Keratinocyte (primary cell): ENCODE measurements at regions not wholly inside any gene's neighbourhood (a gene's known extent, or its start where the extent isn't known, plus 50 kb on each side); places are given as distances from the start of the nearest gene placed in this dataset.
A peak's percentile ranks its signal among the peaks of the same experiment; 100 is the strongest.

Experiments
- DNase-seq: peaks from one replicate; pipeline ENCODE4 v3.0.0-alpha.2; 2011; ENCODE audit warnings: low read depth, missing footprints, low spot score
- FAIRE-seq: peaks from 2 replicates; lab custom pipeline; 2011; peaks lifted over from hg19 to GRCh38; lab: Jason Lieb, UNC
- H2AFZ ChIP-seq: 2 replicates; pipeline ENCODE4 v1.6.0; 2012; ENCODE audit warnings: low read length, control low read depth, inconsistent platforms; ENCODE audit not compliant: control insufficient read depth
- H3K27ac ChIP-seq: 2 replicates; pipeline ENCODE4 v1.5.1; 2011; ENCODE audit warnings: low read length; ENCODE audit not compliant: control insufficient read depth, insufficient read depth
- H3K27me3 ChIP-seq: 3 replicates; pipeline ENCODE4 v1.6.0; 2011; ENCODE audit warnings: low read length; ENCODE audit not compliant: control insufficient read depth, insufficient read depth; ENCODE audit errors: extremely low read depth
- H3K36me3 ChIP-seq, 2 experiments: 2 replicates in 1 of 2; 3 replicates in 1 of 2; pipeline ENCODE4 v1.5.1; 2011; ENCODE audit warnings: low read length in 2 of 2, mild to moderate bottlenecking in 1 of 2; ENCODE audit not compliant: control insufficient read depth in 2 of 2, insufficient read depth in 2 of 2; ENCODE audit errors: extremely low read depth in 1 of 2
- H3K4me1 ChIP-seq: 3 replicates; pipeline ENCODE4 v1.5.1; 2011; ENCODE audit warnings: low read length; ENCODE audit not compliant: control insufficient read depth, insufficient read depth; ENCODE audit errors: extremely low read depth
- H3K4me2 ChIP-seq: 3 replicates; pipeline ENCODE4 v1.6.0; 2011; ENCODE audit warnings: low read depth, low read length; ENCODE audit not compliant: control insufficient read depth, insufficient read depth; ENCODE audit errors: extremely low read depth
- H3K4me3 ChIP-seq, 3 experiments: fragments of 200-600 bp in 1 of 3; sonication (generic) in 1 of 3; 2 replicates in 2 of 3; 3 replicates in 1 of 3; pipeline ENCODE4 v1.5.1; 2011 to 2016; ENCODE audit warnings: low read length in 3 of 3, mild to moderate bottlenecking in 3 of 3, control low read depth in 2 of 3, inconsistent platforms in 1 of 3, low read depth in 1 of 3, mixed read lengths in 1 of 3, mixed run types in 1 of 3, moderate library complexity in 1 of 3; ENCODE audit not compliant: control insufficient read depth in 2 of 3, insufficient read depth in 2 of 3; ENCODE audit errors: extremely low read depth in 1 of 3
- H3K79me2 ChIP-seq: 2 replicates; pipeline ENCODE4 v1.6.0; 2012; ENCODE audit warnings: low read length; ENCODE audit not compliant: control insufficient read depth, insufficient read depth
- H3K9ac ChIP-seq: 3 replicates; pipeline ENCODE4 v1.6.0; 2011; ENCODE audit warnings: low read length; ENCODE audit not compliant: control insufficient read depth, insufficient read depth; ENCODE audit errors: extremely low read depth
- H3K9me1 ChIP-seq: 3 replicates; pipeline ENCODE4 v1.6.0; 2011; ENCODE audit warnings: low read length; ENCODE audit not compliant: control insufficient read depth, insufficient read depth; ENCODE audit errors: extremely low read depth
- H3K9me3 ChIP-seq: 2 replicates; pipeline ENCODE4 v1.5.1; 2012; ENCODE audit warnings: low read depth, low read length; ENCODE audit not compliant: control insufficient read depth
- H4K20me1 ChIP-seq: 3 replicates; pipeline ENCODE4 v1.6.0; 2011; ENCODE audit warnings: low read length; ENCODE audit not compliant: control insufficient read depth, insufficient read depth; ENCODE audit errors: extremely low read depth
- EZH2 ChIP-seq: IDR thresholded peaks from one replicate; pipeline ENCODE4 v1.6.1; 2012; ENCODE audit warnings: inconsistent platforms, mild to moderate bottlenecking, low read length, moderate library complexity
- dilution Hi-C: fragments of 300-500 bp; cut with MboI; formaldehyde crosslinking; loops from one replicate; pipeline ENCODE4 v1.7.0; 2020; ENCODE audit warnings: low sequenced_read_pairs; ENCODE audit not compliant: extremely low pct_ligation_motif_present
- TF ChIP-seq, protein P1 (sequence below), 3 experiments: IDR thresholded peaks in 1 of 3; conservative IDR thresholded peaks in 1 of 3; optimal IDR thresholded peaks in 1 of 3; 2 replicates in 2 of 3; 3 replicates in 1 of 3; pipeline versions ENCODE3 to v1.5.1; 2011; ENCODE audit warnings: low read length in 3 of 3, mild to moderate bottlenecking in 3 of 3, moderate library complexity in 2 of 3, control low read depth in 1 of 3, inconsistent platforms in 1 of 3; ENCODE audit not compliant: insufficient read depth in 2 of 3; ENCODE audit errors: extremely low read depth in 1 of 3

DNA sequence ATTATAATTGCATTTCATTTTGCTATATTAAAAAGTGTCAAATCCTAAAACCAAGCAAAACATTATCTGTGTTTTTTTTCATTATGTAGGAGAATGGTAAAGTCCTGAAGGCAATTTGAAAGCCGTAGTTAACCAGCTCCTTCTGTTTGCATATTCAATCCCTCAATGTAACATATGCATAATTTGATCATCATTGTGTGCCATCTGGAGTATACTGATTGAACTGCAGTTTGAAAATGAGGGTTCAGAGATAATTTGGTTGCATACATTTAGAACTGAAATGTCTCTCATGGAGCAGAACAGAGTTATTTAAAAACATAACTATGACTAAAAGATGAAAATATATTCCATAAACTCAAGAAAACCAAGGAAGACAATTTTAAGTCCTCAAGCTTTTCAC lies 518.6 kb downstream of the GBE1 start:
- no peaks in the 10 kb centered on the region for H3K9me3 ChIP-seq
- H3K27me3 ChIP-seq, result no peaks in the 10 kb centered on the region
- TF ChIP-seq EZH2, result no peak
- TF ChIP-seq, protein P1, sequence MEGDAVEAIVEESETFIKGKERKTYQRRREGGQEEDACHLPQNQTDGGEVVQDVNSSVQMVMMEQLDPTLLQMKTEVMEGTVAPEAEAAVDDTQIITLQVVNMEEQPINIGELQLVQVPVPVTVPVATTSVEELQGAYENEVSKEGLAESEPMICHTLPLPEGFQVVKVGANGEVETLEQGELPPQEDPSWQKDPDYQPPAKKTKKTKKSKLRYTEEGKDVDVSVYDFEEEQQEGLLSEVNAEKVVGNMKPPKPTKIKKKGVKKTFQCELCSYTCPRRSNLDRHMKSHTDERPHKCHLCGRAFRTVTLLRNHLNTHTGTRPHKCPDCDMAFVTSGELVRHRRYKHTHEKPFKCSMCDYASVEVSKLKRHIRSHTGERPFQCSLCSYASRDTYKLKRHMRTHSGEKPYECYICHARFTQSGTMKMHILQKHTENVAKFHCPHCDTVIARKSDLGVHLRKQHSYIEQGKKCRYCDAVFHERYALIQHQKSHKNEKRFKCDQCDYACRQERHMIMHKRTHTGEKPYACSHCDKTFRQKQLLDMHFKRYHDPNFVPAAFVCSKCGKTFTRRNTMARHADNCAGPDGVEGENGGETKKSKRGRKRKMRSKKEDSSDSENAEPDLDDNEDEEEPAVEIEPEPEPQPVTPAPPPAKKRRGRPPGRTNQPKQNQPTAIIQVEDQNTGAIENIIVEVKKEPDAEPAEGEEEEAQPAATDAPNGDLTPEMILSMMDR (optimal IDR thresholded peaks at IDR 0.05 in 1 of 3, IDR thresholded peaks at IDR 0.05 in 1 of 3, conservative IDR thresholded peaks at IDR 0.05 in 1 of 3; ENCODE audit: extremely low read depth in 1 of 3, insufficient read depth in 2 of 3, low read length in 3 of 3), result peak in 2 of 3 experiments; percentile 31 to 39
- H2AFZ ChIP-seq, result no peak overlapping the region
- H3K79me2 ChIP-seq, result no peaks in the 10 kb centered on the region
- no peak overlapping the region for H3K9ac ChIP-seq
- H3K4me1 ChIP-seq, result no peaks in the 10 kb centered on the region
- no peaks in the 10 kb centered on the region for H3K36me3 ChIP-seq
- H4K20me1 ChIP-seq, result no peaks in the 10 kb centered on the region
- H3K9me1 ChIP-seq, result no peaks in the 10 kb centered on the region
- no peak overlapping the region for H3K4me2 ChIP-seq
- DNase-seq, result no peak
- no peak overlapping the region for H3K4me3 ChIP-seq
- dilution Hi-C loops, result no loop called here
- no peak overlapping the region for H3K27ac ChIP-seq
- peak; percentile 78 for FAIRE-seq

DNA sequence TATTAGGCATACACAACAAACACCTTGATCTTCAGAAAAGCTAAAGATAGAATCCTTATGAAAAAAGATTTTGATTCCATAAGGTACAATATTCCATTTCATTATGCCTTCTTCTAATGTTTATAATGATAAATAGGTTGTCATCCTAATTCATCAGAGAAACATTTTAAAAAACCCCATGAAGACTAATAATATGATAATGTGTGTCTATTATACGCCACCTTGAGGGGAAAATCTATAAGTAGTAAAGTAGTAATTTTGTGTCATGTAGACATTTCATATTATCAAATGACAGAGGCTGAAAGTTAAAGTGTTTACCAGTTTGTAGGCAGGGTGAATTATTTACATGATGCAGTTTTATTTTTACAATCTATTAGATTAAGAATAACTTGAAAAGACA lies 524.3 kb downstream of the GBE1 start:
- no peaks in the 10 kb centered on the region for H3K36me3 ChIP-seq
- no peaks in the 10 kb centered on the region for H3K4me1 ChIP-seq
- H3K27me3 ChIP-seq, result no peaks in the 10 kb centered on the region
- no peak for TF ChIP-seq EZH2
- TF ChIP-seq, protein P1 (optimal IDR thresholded peaks at IDR 0.05 in 1 of 3, IDR thresholded peaks at IDR 0.05 in 1 of 3, conservative IDR thresholded peaks at IDR 0.05 in 1 of 3; ENCODE audit: extremely low read depth in 1 of 3, insufficient read depth in 2 of 3, low read length in 3 of 3), result no peak
- H3K9ac ChIP-seq, result no peak overlapping the region
- H3K27ac ChIP-seq, result no peak overlapping the region
- dilution Hi-C loops, result no loop called here
- no peaks in the 10 kb centered on the region for H3K9me1 ChIP-seq
- no peak overlapping the region for H3K4me2 ChIP-seq
- DNase-seq, result no peak
- no peak overlapping the region for H3K4me3 ChIP-seq
- FAIRE-seq, result no peak
- no peaks in the 10 kb centered on the region for H4K20me1 ChIP-seq
- H3K9me3 ChIP-seq, result no peaks in the 10 kb centered on the region
- H3K79me2 ChIP-seq, result no peaks in the 10 kb centered on the region
- no peak overlapping the region for H2AFZ ChIP-seq
